ENCODE measurements at regions not wholly inside any gene's neighbourhood (a gene's known extent, or its start where the extent isn't known, plus 50 kb on each side); places are given as distances from the start of the nearest gene placed in this dataset.
"Not testable (repeated sequence)": the region's sequence is repeated elsewhere in the genome, so short reads cannot be mapped to it uniquely, and the experiment has no call there.

DNA sequence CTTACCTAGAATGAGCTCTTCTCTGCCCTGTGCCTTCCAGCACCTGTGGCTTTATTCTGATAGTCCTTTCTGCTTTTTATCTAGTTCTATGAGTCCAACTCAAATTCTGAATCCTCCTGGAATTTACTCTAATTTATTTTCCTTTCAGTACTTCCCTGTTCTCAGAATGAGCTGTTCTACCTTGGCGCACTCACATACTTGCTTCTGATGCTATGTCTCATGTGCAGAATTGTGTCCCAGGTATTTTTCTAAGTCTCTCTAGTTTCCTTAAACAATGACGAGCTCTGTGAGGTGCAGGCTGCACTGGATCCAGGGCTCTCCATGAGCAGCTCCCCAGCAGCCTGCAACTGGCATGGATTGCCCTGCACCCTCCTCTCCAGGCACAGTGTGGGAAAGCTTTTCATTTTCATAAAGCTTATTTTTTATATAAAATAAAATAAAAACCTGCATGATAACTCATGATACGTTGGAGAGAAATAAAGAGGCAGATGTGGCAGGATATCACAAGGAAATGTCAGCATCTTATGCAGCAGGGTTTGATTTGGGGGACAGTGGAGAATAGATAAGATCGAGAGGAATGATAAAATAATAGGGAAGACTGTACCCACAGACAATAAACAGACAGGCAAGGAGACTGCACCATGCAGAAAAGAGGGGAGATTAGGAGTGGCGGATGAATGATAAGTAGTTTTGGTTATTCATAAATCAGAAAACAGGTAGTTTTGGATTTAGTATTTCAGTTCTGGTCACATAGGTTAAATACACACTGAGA is 258.2 kb upstream of the POM121L12 start:
- DNase-seq (ENCODE audit: low read depth), result no peak

DNA sequence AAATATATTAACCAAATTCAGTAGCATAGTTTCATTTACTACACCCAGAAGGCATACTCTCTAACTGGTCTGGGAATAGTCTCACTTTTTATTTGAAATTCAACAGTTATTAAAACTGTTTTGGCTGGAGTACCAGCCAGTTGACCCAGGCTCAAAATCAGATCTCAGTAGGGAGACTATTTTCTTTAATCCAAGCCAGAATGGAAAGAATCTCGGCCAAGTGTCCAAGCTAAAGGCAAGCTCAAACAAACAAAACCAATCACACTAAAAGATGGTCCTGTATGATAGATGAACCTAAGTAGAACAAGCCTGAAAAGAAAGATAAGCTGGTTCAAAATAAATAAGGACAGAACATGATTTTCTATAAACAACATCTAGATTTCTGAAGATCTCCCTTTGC is 259.6 kb upstream of the POM121L12 start:
- DNase-seq (ENCODE audit: low read depth), result no peak

DNA sequence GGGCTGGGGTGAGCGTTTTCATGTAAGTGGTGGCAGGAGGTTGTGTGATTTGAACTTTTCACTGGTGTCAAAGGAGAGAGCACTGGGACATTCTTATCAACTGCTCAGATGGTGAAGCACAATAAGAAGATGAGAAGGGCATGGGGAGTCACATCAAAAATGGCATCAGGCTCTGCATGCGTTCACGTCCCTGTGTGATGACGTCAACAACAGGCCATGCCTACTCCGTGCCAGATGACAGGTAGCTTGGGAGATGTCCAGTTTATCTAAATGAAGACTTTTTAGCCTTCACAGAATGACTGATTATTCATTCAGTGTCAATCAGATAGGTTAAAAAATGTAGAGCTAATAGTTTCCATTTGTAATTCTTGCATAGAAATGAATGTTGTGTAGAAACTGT is 264.3 kb upstream of the POM121L12 start:
- no peak for DNase-seq (ENCODE audit: low read depth)

DNA sequence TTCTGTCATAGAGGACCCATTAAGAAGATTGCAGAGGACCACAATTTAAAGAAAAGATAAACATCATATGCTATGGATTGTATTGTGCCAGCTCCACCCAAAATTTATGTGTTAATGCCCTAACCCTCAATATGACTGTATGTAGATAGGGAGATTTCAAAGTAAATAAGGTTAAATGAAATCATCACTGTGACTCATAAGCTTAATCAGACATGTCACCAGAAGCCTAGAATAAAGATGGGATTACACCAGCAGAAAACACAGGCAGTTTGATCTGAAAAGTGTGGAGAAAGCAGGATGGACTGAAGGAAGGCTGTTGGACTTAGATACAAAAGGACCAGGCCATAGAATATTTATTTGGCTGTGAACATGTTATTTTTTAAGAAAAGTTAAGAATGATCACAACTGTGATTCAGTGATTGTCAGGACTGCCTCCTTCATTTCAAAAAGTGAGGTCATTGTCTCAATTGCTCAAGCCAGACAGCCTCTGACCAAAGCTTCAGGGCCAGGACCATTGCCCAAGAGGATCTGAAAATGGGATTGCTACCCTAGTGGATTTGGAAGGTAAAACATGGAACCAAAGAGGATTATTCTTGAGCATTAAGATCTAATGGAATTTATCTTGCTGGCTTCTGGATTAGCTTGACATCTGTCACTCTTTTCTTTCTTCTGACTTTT is 270.8 kb upstream of the POM121L12 start:
- no peak for DNase-seq (ENCODE audit: low read depth)

DNA sequence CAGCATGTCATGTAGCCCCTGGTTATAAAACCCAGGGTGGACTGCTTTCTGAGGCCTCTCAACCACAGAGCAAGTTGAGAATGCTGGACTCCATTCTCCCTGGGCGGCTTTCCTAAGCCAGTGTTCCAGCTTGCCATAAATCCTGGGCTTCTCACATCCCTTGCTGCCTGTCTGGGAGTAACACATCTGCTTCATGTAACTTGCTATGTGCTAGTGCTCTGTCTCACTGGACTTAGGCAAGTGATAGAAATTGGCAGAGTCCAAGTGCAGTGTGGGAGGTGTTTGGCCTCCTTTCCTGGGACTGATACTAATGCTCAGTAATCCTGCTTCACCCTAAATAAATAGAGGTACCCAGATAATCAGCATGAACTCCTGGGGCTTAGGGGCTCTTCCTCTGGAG is 277.1 kb upstream of the POM121L12 start:
- DNase-seq (ENCODE audit: low read depth), result no peak

DNA sequence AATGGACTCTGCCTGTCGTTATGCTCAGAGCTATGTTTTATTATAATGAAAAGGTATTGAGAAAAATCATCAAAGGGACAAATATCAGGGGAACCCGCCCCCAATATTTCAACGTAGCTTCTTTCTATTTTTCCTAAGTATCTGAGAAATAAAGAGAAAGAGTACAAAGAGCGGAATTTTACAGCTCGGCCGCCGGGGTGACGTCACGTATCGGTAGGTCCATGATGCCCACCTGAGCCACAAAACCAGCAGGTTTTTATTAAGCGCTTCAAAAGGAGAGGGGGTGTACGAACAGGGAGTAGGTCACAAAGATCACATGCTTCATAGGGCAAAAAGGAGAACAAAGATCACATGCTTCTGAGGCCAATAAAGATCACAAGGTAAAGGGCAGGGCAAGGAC is 281.6 kb upstream of the POM121L12 start:
- no peak for DNase-seq (ENCODE audit: low read depth)

DNA sequence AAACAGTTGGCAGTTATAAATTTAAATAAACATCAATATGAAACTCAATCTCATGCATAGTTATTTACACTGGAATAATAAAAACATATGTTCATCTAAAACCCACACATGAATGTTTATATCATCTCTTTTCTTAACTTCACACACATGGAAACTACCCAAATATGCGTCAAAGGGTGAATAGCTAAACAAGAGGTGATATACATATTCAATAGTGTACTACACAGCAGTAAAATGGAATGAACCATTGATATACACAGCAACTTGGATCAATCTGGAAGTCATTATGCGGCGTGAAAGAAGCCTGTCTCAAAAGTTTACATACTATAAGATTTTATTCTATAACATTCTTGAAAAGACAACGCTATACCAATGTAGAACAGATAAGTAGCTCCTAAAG is 282.5 kb upstream of the POM121L12 start:
- no peak for DNase-seq (ENCODE audit: low read depth)

DNA sequence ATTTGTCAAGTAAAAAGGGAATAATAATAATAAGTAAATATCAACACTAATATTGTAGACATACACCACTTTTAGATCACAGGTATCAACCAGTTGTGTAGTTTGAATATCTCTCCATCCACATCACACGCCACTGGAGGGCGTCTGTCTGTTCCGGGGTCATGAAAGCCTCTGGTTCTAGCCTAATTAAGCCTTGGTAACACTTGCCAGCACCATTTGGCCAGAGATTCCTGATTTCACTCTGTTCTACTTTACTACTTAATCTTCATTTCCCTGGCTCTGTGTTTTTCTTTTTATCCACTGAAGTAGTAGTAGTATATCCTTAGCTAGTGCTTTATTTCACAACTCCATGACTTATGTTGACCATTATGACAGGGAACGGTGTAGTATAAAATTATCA is 285.6 kb upstream of the POM121L12 start:
- no peak for DNase-seq (ENCODE audit: low read depth)

DNA sequence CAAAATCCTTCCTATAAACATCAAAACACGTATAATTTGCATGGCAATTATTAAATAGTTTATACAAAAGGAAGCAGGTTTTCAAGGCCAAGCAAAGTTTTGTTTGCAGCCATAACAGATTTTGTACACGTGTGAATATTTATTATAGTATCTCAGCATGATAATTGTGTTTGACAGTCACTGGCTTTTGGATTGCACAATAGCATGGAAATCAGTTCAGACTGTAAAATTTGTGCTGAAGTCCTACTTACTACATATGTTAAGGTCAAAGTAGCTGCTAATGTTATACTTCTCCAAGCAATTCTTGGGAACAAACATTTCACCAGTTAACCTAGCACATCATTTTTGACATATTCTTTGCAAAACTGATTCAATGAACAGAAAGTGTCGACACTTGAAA is 287.6 kb upstream of the POM121L12 start:
- no peak for DNase-seq (ENCODE audit: low read depth)

DNA sequence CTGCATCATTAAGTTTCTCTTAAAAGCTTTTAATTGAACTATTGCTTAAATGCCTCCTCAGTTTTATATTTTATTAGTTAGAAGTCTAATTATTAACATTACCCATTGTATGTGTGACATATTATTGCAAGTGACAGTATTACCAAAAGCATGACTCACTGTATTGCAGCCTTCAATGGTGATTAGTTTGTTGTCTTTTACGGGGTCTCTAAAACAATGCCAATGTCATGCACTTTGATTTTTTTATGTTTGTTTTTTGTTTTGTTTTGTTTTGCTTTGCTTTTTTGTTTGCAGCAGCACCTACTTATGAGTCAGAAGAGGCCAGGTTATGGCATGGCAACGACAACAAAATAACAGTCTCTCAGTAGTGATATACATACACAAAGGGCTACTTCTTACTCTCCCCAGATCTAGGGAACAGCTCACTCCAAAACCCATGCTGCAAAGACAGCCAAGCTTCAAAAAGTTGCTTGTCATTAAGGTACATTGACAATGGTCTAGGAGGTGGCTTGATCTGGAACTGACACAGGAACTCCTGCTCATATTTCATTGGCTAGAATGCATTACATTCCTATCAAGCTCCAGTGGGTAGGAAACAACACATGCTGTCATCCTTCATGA is 293.7 kb upstream of the POM121L12 start:
- no peak for DNase-seq (ENCODE audit: low read depth)

DNA sequence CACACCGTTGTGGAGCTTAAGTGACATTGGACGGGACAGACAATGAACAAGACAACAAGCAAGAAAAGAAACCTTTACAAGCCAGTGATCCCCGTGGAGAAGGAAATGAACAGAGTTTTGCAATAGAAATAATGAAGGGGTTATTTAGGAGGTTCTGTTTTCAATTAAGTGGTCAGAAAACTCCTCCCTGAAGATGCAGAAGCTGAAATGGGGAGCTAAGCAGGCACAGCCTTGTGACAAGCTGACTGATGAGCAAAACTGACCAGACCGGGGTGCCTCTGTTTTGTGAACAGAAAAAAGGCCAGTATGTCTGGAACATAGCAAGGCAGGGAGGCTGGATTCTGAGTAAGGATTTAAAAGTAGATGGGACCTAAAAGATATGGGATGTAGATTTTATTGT is 299.8 kb upstream of the POM121L12 start:
- no peak for DNase-seq (ENCODE audit: low read depth)

DNA sequence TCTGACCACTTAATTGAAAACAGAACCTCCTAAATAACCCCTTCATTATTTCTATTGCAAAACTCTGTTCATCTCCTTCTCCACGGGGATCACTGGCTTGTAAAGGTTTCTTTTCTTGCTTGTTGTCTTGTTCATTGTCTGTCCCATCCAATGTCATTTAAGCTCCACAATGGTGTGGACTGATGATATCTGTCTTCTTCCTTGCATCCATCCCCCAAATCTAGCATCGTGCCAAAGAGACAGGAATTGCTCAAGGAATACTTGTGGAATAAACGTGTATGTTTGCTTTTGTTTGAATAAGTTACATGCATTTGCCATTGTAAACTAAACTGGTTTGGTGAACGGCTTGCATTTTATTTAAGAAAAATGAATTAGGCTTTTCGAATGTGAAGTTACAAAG is 306.8 kb upstream of the POM121L12 start:
- DNase-seq (ENCODE audit: low read depth), result not testable (repeated sequence)

DNA sequence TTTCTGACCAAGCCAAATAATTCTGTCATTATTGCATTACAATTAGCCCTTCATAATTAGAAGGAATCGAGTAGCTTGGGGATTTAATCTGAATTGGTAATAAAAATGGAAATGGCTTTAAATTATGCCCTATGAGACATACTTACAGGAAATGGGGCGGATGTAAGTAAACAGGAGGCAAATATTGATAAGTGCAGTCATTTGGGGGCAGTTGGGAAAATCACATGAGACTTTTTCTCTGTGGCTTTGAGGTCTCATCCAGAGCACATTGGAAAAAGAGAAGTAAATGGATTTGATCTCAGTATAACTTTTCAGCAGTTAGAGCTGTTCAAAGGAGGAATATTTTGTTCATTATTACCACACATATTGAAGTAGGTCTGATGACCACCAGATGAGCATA is 307.8 kb upstream of the POM121L12 start:
- DNase-seq (ENCODE audit: low read depth), result no peak

DNA sequence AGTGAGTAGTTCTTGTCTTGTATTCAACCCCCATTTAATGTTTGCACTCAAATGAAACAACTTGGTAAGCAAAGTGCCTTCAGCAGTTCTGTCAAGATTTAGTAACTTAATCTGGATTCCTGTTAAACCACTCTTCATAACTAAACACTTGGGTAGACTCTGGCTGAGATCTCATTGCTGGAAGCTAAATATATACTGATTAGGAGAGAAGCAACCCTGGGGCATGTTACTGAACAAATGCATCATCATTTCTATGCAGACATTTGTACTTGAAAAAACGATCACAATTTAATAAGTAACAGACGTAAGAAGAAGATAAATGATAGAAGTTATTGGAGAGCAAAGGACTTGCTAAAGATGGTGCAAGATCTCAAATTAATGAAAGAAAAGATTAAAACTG is 308.4 kb upstream of the POM121L12 start:
- DNase-seq (ENCODE audit: low read depth), result no peak

DNA sequence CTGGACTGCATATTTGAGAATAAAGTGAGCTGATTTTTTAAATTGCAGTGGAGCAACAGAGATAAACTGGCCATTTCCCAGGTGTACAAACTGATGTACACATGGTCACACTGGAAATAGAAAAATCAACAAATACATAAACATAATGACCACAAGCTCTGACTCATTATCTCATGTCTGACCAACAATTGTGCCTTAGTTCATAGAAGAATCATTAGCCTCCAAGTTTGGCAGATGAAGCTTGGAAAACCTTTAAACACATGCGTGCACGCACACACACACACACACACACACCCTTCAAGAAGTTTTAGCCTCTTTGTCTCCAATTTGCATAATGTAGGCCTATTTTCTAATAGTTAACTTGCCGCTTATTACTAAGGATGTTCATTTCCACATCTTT is 308.9 kb upstream of the POM121L12 start:
- DNase-seq (ENCODE audit: low read depth), result no peak

DNA sequence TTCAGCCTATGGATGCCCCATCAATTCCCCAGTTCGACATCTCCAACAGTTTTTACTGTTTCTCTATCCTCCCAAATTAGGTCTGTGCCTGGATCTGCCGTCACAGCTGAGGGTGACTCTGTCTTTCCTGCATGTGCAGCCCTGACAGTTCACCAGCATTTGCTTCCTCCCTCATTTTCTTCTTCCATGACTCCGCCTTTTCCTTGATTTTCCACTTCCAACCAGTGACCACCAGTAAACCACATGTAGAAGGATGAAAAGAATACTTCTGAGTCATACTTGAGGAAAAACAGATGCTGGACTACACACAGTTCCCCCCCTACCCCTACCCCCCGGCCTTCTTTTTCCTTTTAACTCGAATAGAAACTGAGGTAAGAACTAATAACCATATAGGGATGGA is 311.8 kb upstream of the POM121L12 start:
- DNase-seq (ENCODE audit: low read depth), result no peak

DNA sequence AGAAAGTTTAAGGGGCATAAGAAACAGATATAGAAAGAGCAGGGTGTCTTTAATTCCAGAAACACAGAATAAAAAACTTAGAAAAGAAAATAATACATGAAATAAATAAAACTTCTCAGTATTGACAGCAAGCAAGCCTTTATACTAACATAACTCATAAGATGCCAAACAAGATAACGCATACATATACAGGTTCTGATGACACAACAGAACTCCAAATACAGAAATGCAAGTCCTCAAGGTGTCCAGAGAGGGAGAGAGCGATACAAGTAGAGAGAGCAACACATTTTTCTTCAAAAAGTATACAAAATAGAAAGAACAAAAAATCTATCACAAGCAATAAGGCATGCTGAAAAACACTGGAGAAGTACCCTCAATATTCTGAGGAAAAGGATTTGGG is 314.6 kb upstream of the POM121L12 start:
- DNase-seq (ENCODE audit: low read depth), result no peak

DNA sequence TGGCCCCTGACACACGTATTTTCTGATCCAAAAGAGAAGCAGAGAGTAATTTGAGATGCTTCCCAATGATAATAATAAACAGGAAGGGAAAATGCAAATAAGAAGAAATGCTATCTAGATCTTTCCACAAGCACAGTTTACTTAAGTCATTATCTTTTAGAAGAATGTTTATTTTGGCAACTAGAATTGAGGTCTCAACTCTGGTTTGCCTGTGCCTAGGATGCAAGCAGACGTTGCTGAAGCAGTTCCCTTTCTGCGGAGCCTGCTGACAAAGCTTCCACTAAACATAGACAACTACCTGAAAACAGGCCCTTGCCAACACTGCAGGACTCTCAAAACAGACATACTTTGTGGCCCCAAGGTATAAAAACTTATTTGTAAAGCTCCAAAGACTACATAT is 315.8 kb upstream of the POM121L12 start:
- no peak for DNase-seq (ENCODE audit: low read depth)

DNA sequence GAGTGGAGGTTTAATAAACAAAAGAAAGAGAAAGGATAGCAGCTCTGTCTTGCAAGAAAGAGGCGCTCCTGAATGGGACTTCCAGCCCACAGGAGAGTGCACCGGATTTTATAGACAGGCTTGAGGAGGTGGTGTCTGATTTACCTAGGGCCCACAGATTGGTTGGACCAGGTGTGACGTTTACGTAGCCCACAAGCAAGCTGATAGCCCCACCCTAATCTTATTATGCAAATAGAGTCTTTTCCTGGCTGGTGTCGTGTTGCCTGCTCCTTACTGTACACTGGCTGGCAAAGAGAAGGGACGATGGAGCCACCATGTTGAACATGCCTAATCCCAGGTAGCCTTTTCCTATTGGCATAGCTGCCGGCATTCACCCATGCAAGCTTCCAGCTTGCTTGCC is 319.7 kb upstream of the POM121L12 start:
- DNase-seq (ENCODE audit: low read depth), result no peak

DNA sequence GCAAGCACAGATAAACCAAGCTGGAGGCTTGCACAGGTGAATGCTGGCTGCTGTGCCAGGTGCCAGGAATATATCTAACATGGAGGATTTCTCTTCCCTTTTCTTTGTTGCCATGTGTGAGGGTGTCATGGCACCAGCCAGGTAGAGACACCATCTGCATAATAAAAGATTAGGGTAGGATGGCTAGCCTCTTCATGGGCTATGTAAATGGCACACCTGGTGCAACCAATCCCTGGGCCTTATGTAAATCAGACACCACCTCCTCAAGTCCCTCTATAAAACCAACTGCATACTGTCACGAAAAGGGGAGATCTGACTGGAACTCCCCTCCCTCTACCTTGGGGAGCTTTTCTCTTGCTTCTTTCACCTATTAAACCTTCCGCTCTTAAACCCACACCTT is 322.5 kb upstream of the POM121L12 start:
- no peak for DNase-seq (ENCODE audit: low read depth)

DNA sequence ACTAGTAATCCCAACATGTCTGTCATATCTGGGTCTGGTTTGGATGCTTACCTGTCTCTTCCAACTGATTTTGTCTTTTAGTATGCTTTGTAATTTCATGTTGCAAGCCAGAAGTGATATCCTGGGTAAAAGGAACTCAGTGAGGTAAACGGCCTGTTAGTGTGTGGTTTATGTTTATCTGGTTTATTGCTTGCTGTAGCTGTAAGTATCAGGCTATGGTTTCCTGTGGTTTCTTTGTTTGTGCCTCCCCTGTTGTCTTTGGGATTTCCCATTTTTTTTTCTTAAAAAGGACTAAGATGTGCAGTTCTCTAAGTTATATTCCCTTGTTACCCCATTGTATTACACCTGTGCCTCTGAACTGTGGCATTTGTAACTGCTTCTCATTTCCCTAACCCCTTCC is 323.5 kb upstream of the POM121L12 start:
- DNase-seq (ENCODE audit: low read depth), result no peak

DNA sequence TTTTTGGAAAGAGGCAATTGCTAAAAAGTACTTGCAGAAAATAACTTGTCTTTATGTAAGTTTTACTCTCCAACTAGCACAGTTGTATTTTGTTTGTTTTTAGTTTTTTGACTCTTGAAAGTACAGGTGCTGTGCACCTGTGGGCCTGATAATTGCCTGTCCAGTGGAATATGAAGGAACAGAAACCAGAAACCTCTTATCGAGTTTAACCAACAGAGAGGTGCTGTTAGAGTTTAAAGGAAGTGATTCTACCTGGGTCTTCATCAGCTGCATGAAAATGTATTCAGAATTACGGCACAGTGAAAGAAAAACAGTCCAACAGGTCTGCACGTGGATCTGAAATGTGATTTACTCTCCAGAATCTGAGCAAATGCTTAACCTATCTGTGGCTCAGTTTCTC is 326.6 kb upstream of the POM121L12 start:
- no peak for DNase-seq (ENCODE audit: low read depth)

DNA sequence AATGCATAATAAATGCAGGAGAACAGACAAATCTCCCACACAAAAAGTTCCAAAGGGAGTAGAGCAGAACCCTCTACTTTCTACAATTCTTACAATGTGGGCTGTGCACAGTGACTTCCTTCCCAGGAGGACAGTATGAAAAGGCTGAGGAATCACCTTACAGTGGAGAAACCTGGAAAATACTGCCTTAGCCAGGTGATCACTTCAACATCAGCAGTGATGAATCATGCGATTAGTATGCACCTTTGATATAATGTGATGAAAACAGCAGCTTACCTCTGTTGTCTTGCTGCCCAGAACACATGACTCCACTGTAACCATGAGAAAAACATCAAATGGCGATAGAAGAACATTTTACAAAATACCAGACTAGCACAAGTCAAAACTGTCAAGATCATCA is 329.7 kb upstream of the POM121L12 start:
- DNase-seq (ENCODE audit: low read depth), result no peak

DNA sequence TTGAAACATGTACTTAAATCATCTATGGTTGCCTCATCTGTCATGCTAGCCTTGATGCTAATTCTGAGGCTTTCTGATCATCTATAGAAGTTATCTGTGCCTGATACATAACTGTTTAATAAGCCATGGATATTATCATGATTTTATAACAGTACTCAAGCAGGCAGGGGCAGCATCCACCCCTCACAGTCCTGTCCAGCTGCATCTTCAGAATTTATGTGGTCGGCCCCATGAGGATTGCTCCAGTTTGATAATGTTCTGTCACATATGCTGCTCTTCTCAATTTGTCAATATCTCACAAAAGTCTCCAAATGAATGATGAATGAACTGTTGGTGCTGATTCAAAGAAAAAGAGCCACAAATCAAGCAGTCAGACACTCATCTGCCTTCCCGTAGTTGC is 335.1 kb upstream of the POM121L12 start:
- DNase-seq (ENCODE audit: low read depth), result no peak
